ENCODE measurements at regions not wholly inside any gene's neighbourhood (a gene's known extent, or its start where the extent isn't known, plus 50 kb on each side); places are given as distances from the start of the nearest gene placed in this dataset.
"Not testable (repeated sequence)": the region's sequence is repeated elsewhere in the genome, so short reads cannot be mapped to it uniquely, and the experiment has no call there.

DNA sequence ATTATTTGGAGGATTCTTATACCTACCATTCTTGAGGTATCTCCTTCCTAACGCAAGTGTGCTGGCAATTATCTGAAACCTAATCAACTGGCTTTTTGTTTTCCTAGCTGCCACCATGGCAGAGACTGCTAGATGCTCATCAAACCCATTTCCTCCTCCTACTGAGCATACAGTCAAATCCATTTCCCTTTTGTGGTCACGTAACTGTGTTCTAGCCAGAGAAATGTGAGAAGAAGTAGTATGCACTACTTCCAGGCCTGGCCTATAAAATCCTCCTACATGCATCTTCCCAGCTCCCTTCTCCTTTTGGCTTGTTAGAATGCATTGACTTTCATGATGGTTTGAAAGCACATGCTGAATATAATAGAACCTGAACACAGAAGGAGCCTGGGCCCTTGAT, 494.1 kb upstream of the MEIS1 start:
- DNase-seq: no peak

- DNase-seq: no peak
These were observed 495.2 kb upstream of the MEIS1 start for GRCh38 chr2:65939687-65940086.

GRCh38 chr2:65937379-65938160, 497.4 kb upstream of the MEIS1 start:
- no peak for DNase-seq

GRCh38 chr2:65934992-65935629, 499.8 kb upstream of the MEIS1 start:
- DNase-seq: no peak

- DNase-seq: no peak
These were observed 500.2 kb upstream of the SPRED2 start for GRCh38 chr2:65932571-65932970.

GRCh38 chr2:65931056-65931455, 498.7 kb upstream of the SPRED2 start:
- DNase-seq: no peak

DNA sequence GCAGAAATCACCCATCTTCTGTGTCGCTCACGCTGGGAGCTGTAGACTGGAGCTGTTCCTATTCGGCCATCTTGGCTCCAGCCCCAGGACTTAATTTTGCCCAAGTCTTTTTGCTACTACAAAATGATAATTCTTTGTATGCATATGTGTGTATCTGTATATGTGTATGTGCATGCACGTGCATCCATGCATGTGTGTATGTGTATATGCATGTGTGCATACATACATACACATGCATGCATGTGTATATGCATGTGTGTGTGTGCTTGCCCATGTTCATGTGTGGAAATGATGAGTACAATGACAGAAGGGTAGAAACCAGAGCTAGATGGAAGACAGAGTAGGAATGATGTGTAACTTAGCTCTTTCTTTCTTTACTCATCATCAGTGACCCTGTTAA, 497.9 kb upstream of the SPRED2 start:
- no peak for DNase-seq

- DNase-seq: not testable (repeated sequence)
These were observed 497.3 kb upstream of the SPRED2 start for GRCh38 chr2:65929664-65930063.

DNA sequence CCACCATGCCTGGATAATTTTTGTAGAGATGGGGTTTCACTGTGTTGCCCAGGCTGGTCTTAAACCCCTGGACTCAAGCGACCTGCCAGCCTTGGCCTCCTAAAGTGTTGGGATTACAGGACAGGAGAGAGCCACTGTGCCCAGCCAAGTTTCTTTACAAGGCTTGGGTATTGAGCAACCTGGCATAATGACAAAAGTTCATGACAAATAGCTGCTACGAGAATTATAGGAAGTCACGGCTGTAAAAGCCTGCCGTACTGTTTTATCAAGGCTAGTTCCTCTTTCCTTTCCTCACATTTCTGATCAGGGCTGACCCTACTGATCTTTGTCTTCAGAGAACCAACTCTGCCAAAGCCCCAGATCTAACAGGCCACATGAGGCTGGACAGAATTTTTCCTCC, 490.4 kb upstream of the SPRED2 start:
- DNase-seq: no peak

GRCh38 chr2:65922030-65922429, 489.6 kb upstream of the SPRED2 start:
- no peak for DNase-seq

DNA sequence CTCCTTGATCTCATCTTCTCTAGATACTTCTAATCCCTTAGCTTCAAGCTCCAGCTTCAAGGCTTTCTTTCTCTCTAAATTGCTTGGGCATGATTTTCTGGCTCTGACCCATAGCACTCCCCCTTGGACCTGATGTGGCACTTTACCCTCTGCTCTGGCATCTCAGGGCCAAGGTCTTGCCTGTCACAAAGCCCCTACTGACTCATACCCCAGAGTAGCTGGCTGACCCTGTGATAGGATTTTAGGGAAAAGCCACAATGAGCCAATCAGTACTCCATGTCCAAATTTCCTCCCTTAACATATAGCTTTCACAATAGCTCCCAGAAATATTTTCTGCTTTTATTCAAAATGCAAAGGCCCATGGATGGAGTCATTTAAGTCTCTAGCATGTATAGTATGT, 488.7 kb upstream of the SPRED2 start:
- DNase-seq: no peak

DNA sequence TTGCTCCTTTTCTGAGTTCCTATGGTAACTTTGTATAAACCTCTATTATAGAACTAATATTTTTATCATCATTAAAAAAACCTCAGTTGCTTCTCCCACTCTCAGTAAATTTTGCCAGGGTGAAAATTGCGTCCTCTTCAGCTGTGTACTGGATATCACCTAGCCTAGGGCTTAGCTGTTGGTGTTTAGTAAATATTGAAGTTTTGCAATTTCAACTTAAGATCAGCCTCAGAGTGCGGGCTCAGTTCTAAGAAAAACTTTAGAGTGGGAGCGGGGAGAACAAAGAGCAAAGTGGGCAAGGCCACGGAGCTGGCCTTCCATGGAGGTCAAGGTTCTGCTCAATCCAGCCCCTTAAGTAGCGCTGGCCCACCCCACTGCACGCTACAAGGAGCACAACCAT, 488.3 kb upstream of the SPRED2 start:
- no peak for DNase-seq

DNA sequence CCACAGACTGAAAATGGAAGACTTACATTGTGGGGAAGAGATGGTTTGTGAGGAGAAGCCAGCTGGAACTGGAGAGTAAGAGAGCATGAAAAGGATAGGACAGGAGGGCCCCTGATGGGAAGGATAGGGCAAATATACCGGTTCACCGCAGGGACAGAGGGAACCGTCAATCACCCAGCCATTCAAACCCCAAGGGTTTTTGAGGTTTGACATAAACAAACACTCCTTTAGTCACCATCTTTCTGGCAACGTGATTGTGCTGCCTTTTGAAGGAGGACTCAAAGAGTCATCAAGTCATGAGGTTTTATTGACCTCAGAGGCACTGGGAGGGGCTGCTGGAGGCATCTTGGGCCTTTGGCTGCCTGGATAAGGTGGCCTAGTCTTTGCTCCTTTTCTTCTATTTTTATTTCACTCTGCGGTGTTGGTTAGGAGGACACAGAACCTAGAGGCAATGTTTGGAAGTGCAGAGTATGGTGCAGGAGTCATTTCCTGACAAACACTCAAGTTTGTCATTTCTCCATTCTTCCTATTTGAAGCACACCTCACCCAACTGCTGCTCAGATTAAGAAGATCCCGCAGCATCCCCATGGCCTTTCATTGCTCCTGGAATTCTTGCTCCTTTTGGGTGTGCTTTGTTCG, 487.3 kb upstream of the SPRED2 start:
- DNase-seq: no peak

- DNase-seq: no peak
These were observed 486.4 kb upstream of the SPRED2 start for GRCh38 chr2:65918760-65919187.

- no peak for DNase-seq
These were observed 485.6 kb upstream of the SPRED2 start for GRCh38 chr2:65917986-65918385.

GRCh38 chr2:65916785-65917295, 484.4 kb upstream of the SPRED2 start:
- no peak for DNase-seq

DNA sequence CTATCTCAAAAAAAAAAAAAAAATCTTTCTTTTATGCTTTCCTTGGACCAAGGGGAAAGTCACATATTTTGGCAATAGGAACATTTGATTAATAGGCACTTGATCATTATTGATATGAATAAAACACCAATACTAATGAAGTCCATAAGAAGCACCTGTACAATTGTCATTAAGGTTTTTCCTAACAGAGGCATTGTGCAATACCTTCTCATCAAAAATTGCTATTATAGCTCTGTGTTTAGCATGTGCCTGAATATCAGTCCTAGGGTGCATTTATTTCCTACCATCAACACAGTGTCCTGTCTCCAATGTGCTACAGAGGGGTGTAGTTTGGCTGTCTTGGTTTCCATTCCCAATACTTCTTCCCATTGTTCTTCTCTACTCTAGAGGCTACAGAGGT, 483.8 kb upstream of the SPRED2 start:
- DNase-seq: no peak

- no peak for DNase-seq
These were observed 482.9 kb upstream of the SPRED2 start for GRCh38 chr2:65915273-65915672.

DNA sequence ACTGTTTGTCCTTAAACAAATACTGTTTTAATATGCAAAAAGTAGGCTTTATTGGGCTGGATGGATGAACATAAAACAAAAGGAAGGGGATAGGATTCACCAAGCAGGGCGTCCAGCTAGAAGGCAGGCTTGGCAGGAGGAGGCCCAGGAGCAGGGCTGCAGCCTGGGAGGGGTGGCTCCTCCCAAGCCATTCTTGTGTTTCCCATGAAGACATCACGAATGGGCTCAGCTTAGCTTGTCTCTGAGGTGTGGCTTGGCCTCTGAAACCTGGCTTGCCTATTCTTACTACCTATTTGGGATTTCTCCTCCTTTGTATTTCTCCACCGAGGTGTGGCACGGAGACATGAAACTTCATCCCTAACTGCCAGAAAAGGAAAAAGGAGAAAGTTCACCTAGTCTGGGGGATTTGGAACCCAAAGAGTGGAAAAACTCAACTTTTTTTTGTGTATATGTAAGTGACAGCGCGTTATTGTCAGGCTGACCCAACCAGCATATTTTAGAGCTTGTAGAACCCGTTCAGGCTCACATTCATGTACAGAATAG, 481.9 kb upstream of the SPRED2 start:
- no peak for DNase-seq

DNA sequence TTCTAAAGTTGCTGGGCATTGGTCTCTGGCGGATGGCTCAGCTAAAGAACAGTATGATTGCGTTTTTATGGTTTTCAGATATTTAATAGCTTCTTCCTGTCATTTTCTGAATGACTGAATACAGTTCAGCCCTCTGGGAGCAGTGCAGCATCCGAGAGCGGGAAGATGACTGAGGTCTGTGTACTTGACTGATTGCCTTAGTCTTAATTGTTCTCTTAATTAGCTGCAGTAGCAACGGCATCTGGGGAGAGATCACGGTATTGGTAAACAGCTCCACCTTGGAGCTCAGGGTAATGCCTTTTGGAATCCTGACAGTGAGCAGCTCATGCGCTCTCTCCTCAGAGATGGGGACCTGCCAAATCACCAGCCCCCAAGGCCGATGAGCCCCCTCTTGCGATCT, 481.4 kb upstream of the SPRED2 start:
- no peak for DNase-seq

DNA sequence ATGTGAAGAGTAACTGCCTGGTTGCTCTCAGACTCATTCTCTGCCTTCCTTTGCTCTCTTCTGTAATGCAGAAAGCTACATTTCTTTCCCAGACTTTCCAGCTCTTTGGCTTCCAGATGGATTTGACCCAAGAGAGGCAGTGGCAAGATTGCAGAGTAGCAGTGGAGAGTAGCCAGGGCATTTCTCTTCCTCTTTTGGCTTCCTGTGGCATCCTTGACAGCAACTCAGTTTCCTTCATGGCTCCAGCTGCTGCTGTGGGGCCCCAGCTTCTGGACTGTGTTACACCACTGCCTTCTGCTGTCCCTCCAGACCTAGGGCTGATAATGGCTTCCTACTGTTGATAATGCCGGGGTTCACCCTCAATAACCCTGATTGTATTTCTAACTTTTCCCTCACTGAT, 469.4 kb upstream of the SPRED2 start:
- no peak for DNase-seq

GRCh38 chr2:65896446-65896845, 464.0 kb upstream of the SPRED2 start:
- DNase-seq: no peak

DNA sequence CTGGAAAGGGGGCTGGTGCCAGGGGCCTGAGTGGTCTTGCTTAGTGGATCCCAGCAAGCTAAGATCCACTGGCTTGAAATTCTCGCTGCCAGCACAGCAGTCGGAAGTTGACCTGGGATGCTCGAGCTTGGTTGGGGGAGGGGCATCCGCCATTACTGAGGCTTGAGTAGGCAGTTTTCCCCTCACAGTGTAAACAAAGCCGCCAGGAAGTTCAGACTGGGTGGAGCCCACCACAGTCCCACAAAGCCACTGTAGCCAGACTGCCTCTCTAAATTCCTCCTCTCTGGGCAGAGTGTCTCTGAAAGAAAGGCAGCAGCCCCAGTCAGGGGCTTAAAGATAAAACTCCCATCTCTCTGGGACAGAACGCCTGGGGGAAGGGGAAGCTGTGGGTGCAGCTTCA, 457.7 kb upstream of the SPRED2 start:
- DNase-seq: not testable (repeated sequence)

DNA sequence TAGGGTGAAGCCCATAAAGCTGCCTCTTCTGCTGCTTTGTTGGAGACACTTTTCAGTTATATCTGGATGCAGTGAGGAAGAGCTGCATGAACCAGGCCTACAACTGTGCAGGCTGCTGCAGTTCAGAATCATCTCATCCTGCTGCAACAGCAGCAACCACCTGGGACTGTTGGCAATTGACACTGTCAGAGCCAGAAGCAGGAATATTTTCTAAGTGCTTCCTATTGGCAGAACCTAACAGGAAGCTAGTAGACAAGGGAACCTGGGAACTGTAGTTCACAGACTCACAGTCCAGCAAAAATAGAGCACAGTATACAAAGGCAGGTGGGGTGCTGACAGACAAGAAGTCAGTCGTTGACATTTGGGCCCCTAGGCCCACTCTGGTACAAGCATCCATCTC, 452.9 kb upstream of the SPRED2 start:
- DNase-seq: no peak

All from stimulated activated CD4-positive, alpha-beta T cell treated with anti-CD3 and anti-CD28 coated beads, Interleukin-4, amount 100 ng/mL, for 24 hours (primary cell).